ENCODE measurements at regions not wholly inside any gene's neighbourhood (a gene's known extent, or its start where the extent isn't known, plus 50 kb on each side); places are given as distances from the start of the nearest gene placed in this dataset.

DNA sequence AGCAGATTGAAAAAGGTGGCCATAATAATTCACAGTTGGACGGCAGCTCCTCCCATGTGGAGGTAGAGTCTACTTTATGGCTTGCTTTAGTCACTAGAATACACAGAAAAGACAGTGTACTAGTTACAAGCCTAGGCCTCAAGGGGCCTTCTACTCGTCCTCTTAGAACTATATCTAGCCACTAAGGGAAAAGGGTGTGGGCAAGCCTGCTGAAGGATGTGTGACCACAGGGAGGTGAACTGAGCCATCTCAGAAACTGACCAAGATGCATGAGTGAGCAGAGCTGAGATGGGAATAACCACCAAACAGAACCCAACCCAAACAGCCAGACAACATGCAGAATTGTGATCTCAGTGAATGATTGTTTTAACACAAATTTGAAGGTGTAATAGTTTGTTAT lies 335.6 kb upstream of the LMCD1 start:
- no peaks in the 10 kb centered on the region for H3K9me3 ChIP-seq (ENCODE audit: control insufficient read depth, insufficient read depth, low read depth, low read length)
- ChIA-PET POLR2A (no interaction called here), CTCF (no interaction called here)
- no peak overlapping the region for H3K4me3 ChIP-seq (ENCODE audit: low read depth in 2 of 2, low read length in 2 of 2)
- TF ChIP-seq, protein P1, sequence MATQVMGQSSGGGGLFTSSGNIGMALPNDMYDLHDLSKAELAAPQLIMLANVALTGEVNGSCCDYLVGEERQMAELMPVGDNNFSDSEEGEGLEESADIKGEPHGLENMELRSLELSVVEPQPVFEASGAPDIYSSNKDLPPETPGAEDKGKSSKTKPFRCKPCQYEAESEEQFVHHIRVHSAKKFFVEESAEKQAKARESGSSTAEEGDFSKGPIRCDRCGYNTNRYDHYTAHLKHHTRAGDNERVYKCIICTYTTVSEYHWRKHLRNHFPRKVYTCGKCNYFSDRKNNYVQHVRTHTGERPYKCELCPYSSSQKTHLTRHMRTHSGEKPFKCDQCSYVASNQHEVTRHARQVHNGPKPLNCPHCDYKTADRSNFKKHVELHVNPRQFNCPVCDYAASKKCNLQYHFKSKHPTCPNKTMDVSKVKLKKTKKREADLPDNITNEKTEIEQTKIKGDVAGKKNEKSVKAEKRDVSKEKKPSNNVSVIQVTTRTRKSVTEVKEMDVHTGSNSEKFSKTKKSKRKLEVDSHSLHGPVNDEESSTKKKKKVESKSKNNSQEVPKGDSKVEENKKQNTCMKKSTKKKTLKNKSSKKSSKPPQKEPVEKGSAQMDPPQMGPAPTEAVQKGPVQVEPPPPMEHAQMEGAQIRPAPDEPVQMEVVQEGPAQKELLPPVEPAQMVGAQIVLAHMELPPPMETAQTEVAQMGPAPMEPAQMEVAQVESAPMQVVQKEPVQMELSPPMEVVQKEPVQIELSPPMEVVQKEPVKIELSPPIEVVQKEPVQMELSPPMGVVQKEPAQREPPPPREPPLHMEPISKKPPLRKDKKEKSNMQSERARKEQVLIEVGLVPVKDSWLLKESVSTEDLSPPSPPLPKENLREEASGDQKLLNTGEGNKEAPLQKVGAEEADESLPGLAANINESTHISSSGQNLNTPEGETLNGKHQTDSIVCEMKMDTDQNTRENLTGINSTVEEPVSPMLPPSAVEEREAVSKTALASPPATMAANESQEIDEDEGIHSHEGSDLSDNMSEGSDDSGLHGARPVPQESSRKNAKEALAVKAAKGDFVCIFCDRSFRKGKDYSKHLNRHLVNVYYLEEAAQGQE (IDR thresholded peaks at IDR 0.05; ENCODE audit: insufficient read depth in 1 of 2, low read depth in 2 of 2, low read length in 1 of 2): no peak
- TF ChIP-seq SIN3A (IDR thresholded peaks at IDR 0.05; ENCODE audit: borderline replicate concordance, insufficient read depth, low read depth, low read length) (no peak), POLR2AphosphoS5 (IDR thresholded peaks at IDR 0.05; ENCODE audit: low read depth, low read length) (no peak), TCF7L2 (IDR thresholded peaks at IDR 0.05; ENCODE audit: low read depth, low read length) (no peak)
- TF ChIP-seq, protein P2, sequence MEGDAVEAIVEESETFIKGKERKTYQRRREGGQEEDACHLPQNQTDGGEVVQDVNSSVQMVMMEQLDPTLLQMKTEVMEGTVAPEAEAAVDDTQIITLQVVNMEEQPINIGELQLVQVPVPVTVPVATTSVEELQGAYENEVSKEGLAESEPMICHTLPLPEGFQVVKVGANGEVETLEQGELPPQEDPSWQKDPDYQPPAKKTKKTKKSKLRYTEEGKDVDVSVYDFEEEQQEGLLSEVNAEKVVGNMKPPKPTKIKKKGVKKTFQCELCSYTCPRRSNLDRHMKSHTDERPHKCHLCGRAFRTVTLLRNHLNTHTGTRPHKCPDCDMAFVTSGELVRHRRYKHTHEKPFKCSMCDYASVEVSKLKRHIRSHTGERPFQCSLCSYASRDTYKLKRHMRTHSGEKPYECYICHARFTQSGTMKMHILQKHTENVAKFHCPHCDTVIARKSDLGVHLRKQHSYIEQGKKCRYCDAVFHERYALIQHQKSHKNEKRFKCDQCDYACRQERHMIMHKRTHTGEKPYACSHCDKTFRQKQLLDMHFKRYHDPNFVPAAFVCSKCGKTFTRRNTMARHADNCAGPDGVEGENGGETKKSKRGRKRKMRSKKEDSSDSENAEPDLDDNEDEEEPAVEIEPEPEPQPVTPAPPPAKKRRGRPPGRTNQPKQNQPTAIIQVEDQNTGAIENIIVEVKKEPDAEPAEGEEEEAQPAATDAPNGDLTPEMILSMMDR (IDR thresholded peaks at IDR 0.05): no peak
- ATAC-seq (no peak), DNase-seq (ENCODE audit: low read depth, low spot score) (no peak)
- no peaks in the 10 kb centered on the region for H3K36me3 ChIP-seq (ENCODE audit: control insufficient read depth, insufficient read depth, low read length)
- intact Hi-C loops (cut with micrococcal nuclease; ENCODE audit: unreplicated experiment): no loop called here
- in situ Hi-C loops (cut with HindIII; ENCODE audit: low pct_unique_long_range_greater_than_20kb, low sequenced_read_pairs): no loop called here
- no peak overlapping the region for H3K27ac ChIP-seq (ENCODE audit: low read length)
- H3K4me1 ChIP-seq (ENCODE audit: control insufficient read depth, insufficient read depth, low read length): no peaks in the 10 kb centered on the region
- no peaks in the 10 kb centered on the region for H3K27me3 ChIP-seq (ENCODE audit: control insufficient read depth, insufficient read depth, low read length)
- no TSS peak for BruUV-seq (replicated peaks)

DNA sequence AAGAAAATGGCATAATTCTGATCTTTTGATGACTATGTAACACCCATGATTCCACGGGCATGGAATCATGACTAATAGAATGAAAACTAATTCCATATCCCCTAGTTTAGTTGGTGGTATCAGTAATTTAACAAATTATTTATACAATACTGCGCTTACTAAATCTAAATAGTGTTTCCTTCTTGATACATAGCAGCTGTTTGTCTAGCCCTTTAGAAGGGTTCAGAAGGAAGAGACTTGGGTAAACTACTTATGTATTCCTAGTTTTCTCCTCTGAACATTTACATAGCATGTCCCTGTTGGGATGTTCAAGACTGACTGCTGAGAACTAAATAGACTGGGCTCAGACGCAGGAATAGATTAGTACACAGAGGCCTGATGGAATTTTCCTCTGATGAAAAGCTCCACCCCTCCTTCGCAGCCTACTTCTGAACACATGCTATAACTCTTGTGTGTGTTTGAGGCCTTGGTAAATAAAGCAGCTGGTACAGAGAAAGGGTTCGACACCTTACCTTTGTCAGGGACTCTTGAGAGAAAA lies 330.6 kb upstream of the LMCD1 start:
- H3K9me3 ChIP-seq (ENCODE audit: control insufficient read depth, insufficient read depth, low read depth, low read length): no peaks in the 10 kb centered on the region
- intact Hi-C loops (cut with micrococcal nuclease; ENCODE audit: unreplicated experiment): no loop called here
- no peaks in the 10 kb centered on the region for H3K4me1 ChIP-seq (ENCODE audit: control insufficient read depth, insufficient read depth, low read length)
- BruUV-seq (replicated peaks): no TSS peak
- no peak overlapping the region for H3K27ac ChIP-seq (ENCODE audit: low read length)
- DNase-seq (ENCODE audit: low read depth, low spot score) (no peak), ATAC-seq (no peak)
- in situ Hi-C loops (cut with HindIII; ENCODE audit: low pct_unique_long_range_greater_than_20kb, low sequenced_read_pairs): no loop called here
- no peak overlapping the region for H3K4me3 ChIP-seq (ENCODE audit: low read depth in 2 of 2, low read length in 2 of 2)
- ChIA-PET POLR2A (no interaction called here), CTCF (no interaction called here)
- H3K36me3 ChIP-seq (ENCODE audit: control insufficient read depth, insufficient read depth, low read length): no peaks in the 10 kb centered on the region
- H3K27me3 ChIP-seq (ENCODE audit: control insufficient read depth, insufficient read depth, low read length): no peaks in the 10 kb centered on the region
- TF ChIP-seq POLR2AphosphoS5 (IDR thresholded peaks at IDR 0.05; ENCODE audit: low read depth, low read length): no peak
- TF ChIP-seq, protein P1 (IDR thresholded peaks at IDR 0.05; ENCODE audit: insufficient read depth in 1 of 2, low read depth in 2 of 2, low read length in 1 of 2): no peak
- TF ChIP-seq, protein P2 (IDR thresholded peaks at IDR 0.05): no peak
- no peak for TF ChIP-seq SIN3A (IDR thresholded peaks at IDR 0.05; ENCODE audit: borderline replicate concordance, insufficient read depth, low read depth, low read length)
- TF ChIP-seq TCF7L2 (IDR thresholded peaks at IDR 0.05; ENCODE audit: low read depth, low read length): no peak
